Renal pelvis (tissue), 1 donor: ENCODE measurements at regions not wholly inside any gene's neighbourhood (a gene's known extent, or its start where the extent isn't known, plus 50 kb on each side); places are given as distances from the start of the nearest gene placed in this dataset.

Experiments used
- DNase-seq: peaks from one replicate; pipeline ENCODE4 v3.0.0-alpha.2; 2013

GRCh38 chr2:12587729-12588522 lies 128.8 kb upstream of the TRIB2 start:
- DNase-seq, result no peak

- no peak for DNase-seq
Observed at GRCh38 chr2:12588986-12589385, 127.8 kb upstream of the TRIB2 start.

- no peak for DNase-seq
Observed at GRCh38 chr2:12589802-12590320, 126.9 kb upstream of the TRIB2 start.

GRCh38 chr2:12592296-12592695 lies 124.4 kb upstream of the TRIB2 start:
- no peak for DNase-seq

GRCh38 chr2:12594590-12594989 lies 122.1 kb upstream of the TRIB2 start:
- no peak for DNase-seq

GRCh38 chr2:12596771-12597170 lies 120.0 kb upstream of the TRIB2 start:
- no peak for DNase-seq

- no peak for DNase-seq
Observed at GRCh38 chr2:12597610-12598009, 119.1 kb upstream of the TRIB2 start.

GRCh38 chr2:12602661-12603060 lies 114.1 kb upstream of the TRIB2 start:
- DNase-seq, result no peak

GRCh38 chr2:12603781-12604295 lies 112.9 kb upstream of the TRIB2 start:
- DNase-seq, result no peak

- no peak for DNase-seq
Observed at GRCh38 chr2:12604341-12604740, 112.4 kb upstream of the TRIB2 start.

- no peak for DNase-seq
Observed at GRCh38 chr2:12605366-12605765, 111.4 kb upstream of the TRIB2 start.

GRCh38 chr2:12605936-12606335 lies 110.8 kb upstream of the TRIB2 start:
- DNase-seq, result no peak

GRCh38 chr2:12606472-12607000 lies 110.2 kb upstream of the TRIB2 start:
- DNase-seq, result peak; percentile 30

- no peak for DNase-seq
Observed at GRCh38 chr2:12607971-12608370, 108.8 kb upstream of the TRIB2 start.

GRCh38 chr2:12610314-12610713 lies 106.4 kb upstream of the TRIB2 start:
- DNase-seq, result no peak

GRCh38 chr2:12612168-12612567 lies 104.6 kb upstream of the TRIB2 start:
- no peak for DNase-seq

- no peak for DNase-seq
Observed at GRCh38 chr2:12612671-12613070, 104.1 kb upstream of the TRIB2 start.

- DNase-seq, result peak; percentile 76
Observed at GRCh38 chr2:12613137-12613835, 103.5 kb upstream of the TRIB2 start.

- DNase-seq, result no peak
Observed at GRCh38 chr2:12615509-12615908, 101.2 kb upstream of the TRIB2 start.

GRCh38 chr2:12616456-12617156 lies 100.1 kb upstream of the TRIB2 start:
- no peak for DNase-seq

GRCh38 chr2:12617366-12617765 lies 99.4 kb upstream of the TRIB2 start:
- DNase-seq, result no peak

- DNase-seq, result no peak
Observed at GRCh38 chr2:12617853-12618252, 98.9 kb upstream of the TRIB2 start.
